ENCODE measurements at regions not wholly inside any gene's neighbourhood (a gene's known extent, or its start where the extent isn't known, plus 50 kb on each side); places are given as distances from the start of the nearest gene placed in this dataset.
A peak's percentile ranks its signal among the peaks of the same experiment; 100 is the strongest.

- no peak overlapping the region for H3K4me2 ChIP-seq
- no peaks in the 10 kb centered on the region for H3K36me3 ChIP-seq (ENCODE audit: insufficient read depth)
- no peaks in the 10 kb centered on the region for H3K79me2 ChIP-seq (replicated peaks; ENCODE audit: insufficient read depth)
- H3K27ac Mint-ChIP-seq: no peak overlapping the region
- peak; percentile 93 for ATAC-seq
- no peak overlapping the region; the same call in 1 of the 2 replicates for H2AFZ ChIP-seq
- H3K4me3 ChIP-seq: no peak overlapping the region
- H3K9me2 ChIP-seq (ENCODE audit: insufficient read depth): no peaks in the 10 kb centered on the region
- no peaks in the 10 kb centered on the region for H3K9me3 Mint-ChIP-seq
- H3K27me3 ChIP-seq (ENCODE audit: insufficient read depth): no peaks in the 10 kb centered on the region
- no peaks in the 10 kb centered on the region for H3F3A ChIP-seq (replicated peaks; ENCODE audit: low read depth)
- no peaks in the 10 kb centered on the region for H3K4me1 ChIP-seq (ENCODE audit: insufficient read depth)
- TF ChIP-seq EZH2phosphoT487 (IDR thresholded peaks at IDR 0.05; ENCODE audit: unreplicated experiment) (no peak), CTCF (conservative IDR thresholded peaks at IDR 0.05; ENCODE audit: low read depth in 2 of 2) (peak; percentile 48 to 68)
- no peaks in the 10 kb centered on the region for H3K4me1 Mint-ChIP-seq
- H3K27me3 Mint-ChIP-seq (ENCODE audit: insufficient read depth, low read depth, poor library complexity): no peaks in the 10 kb centered on the region
- no peak overlapping the region for H3K4me3 Mint-ChIP-seq
- DNase-seq (ENCODE audit: low spot score): peak; percentile 63
- H3K27ac ChIP-seq (ENCODE audit: low read depth): no peak overlapping the region
- no peaks in the 10 kb centered on the region for H4K20me1 ChIP-seq (replicated peaks; ENCODE audit: insufficient read depth)
- H3K36me3 Mint-ChIP-seq (ENCODE audit: low read depth): no peaks in the 10 kb centered on the region
These were observed 121.5 kb downstream of the POLR1F start for GRCh38 chr7:19587291-19587690.

GRCh38 chr7:19585761-19586160 is 123.1 kb downstream of the POLR1F start:
- Mint-ChIP-seq H3K4me1 (no peaks in the 10 kb centered on the region), H3K36me3 (ENCODE audit: low read depth) (no peaks in the 10 kb centered on the region), H3K27me3 (ENCODE audit: insufficient read depth, low read depth, poor library complexity) (no peaks in the 10 kb centered on the region), H3K4me3 (no peak overlapping the region), H3K9me3 (no peaks in the 10 kb centered on the region), H3K27ac (no peak overlapping the region)
- Histone ChIP-seq H3K9me2 (ENCODE audit: insufficient read depth) (no peaks in the 10 kb centered on the region), H3K4me1 (ENCODE audit: insufficient read depth) (no peaks in the 10 kb centered on the region), H3K27ac (ENCODE audit: low read depth) (no peak overlapping the region), H3K4me3 (no peak overlapping the region), H3K36me3 (ENCODE audit: insufficient read depth) (no peaks in the 10 kb centered on the region), H4K20me1 (replicated peaks; ENCODE audit: insufficient read depth) (no peaks in the 10 kb centered on the region), H3K79me2 (replicated peaks; ENCODE audit: insufficient read depth) (no peaks in the 10 kb centered on the region), H3F3A (replicated peaks; ENCODE audit: low read depth) (no peaks in the 10 kb centered on the region), H3K4me2 (no peak overlapping the region), H2AFZ (no peak overlapping the region), H3K27me3 (ENCODE audit: insufficient read depth) (no peaks in the 10 kb centered on the region)
- no peak for DNase-seq (ENCODE audit: low spot score)
- no peak for ATAC-seq
- TF ChIP-seq CTCF (conservative IDR thresholded peaks at IDR 0.05; ENCODE audit: low read depth in 2 of 2) (no peak), ZNF114 (CRISPR knock-in tag; IDR thresholded peaks at IDR 0.05) (no peak), NANOG (IDR thresholded peaks at IDR 0.05; ENCODE audit: borderline replicate concordance) (no peak), ZNF331 (CRISPR knock-in tag; IDR thresholded peaks at IDR 0.05; ENCODE audit: low read depth) (no peak), POLR2AphosphoS5 (IDR thresholded peaks at IDR 0.05; ENCODE audit: low read depth) (no peak), EZH2phosphoT487 (IDR thresholded peaks at IDR 0.05; ENCODE audit: unreplicated experiment) (no peak), STAT1 (IDR thresholded peaks at IDR 0.05; ENCODE audit: unreplicated experiment) (no peak), ZNF462 (CRISPR knock-in tag; IDR thresholded peaks at IDR 0.05) (no peak), EZH2 (IDR thresholded peaks at IDR 0.05; ENCODE audit: low read depth, unreplicated experiment) (no peak), JUNB (IDR thresholded peaks at IDR 0.05; ENCODE audit: unreplicated experiment) (no peak)
